NAMALWA (cell line): ENCODE measurements at regions not wholly inside any gene's neighbourhood (a gene's known extent, or its start where the extent isn't known, plus 50 kb on each side); places are given as distances from the start of the nearest gene placed in this dataset.

Source experiments
- DNase-seq: peaks from one replicate; pipeline ENCODE4 v3.0.0-alpha.2; 2015; ENCODE audit warnings: low spot score

DNA sequence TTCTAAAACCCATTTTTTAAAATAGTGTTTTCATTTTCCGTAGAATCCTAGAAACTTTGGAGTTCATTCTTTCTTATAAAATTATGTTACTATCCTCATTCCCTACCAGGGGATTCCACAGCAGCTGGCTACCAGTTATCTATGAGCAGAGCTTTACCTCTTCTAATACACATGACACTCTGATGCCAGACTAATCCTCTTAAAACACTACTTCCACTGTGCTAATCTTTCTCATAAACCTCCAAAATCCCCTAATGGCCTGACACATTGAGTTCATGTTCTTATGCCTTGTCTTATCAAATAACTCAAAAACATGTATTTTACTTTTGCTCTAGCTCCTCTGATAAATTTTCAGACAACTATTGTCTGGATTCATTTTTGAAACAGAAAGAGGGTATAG lies 633.6 kb upstream of the FTMT start:
- DNase-seq, result no peak

DNA sequence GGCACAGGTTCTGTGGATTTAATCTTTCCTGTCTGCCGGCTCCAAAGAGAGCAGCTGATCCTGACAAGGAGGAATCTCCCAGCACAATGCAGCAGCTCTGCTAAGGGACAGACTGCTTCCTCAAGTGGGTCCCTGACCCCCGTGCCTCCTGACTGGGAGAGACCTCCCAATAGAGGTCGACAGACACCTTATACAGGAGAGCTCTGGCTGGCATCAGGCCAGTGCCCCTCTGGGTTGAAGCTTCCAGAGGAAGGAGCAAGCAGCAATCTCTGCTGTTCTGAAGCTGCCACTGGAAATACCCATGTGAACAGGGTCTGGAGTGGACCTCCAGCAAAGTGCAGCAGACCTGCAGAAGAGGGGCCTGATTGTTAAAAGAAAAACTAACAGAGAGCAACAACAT lies 630.2 kb upstream of the FTMT start:
- DNase-seq, result no peak

DNA sequence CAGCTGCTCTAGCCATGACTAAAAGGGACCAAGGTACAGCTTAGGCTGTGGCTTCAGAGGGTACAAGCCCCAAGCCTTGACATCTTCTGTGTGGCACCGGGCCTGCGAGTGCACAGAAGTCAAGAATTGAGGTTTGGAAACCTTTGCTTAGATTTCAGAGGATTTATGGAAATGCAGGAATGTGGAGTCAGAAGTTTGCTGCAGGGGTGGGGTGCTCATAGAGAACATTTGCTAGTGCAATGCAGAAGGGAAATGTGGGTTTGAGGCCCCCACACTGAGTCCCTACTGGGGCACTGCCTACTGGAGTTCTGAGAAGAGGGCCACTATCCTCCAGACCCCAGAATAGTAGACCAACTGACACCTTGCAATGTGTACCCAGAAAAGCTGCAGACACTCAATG lies 624.9 kb upstream of the FTMT start:
- no peak for DNase-seq

DNA sequence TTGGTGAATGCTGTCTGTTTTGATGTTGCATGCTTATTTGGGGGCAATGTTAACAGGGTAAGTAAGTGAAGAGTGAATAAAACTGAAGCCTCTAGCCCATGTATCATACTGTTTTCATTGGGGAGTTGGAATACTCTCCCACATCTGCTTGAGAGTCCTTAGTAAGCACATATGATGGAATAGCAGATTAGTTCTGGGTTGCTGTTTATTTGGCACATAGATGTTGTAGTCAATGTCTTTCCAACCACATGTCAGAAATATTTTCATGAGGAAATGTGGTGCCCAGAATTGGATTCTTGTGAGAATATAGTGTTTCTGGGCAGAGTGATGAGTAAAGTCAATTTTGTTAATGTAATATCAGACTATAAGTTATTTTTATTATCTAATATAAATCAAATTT lies 611.7 kb upstream of the FTMT start:
- DNase-seq, result no peak

DNA sequence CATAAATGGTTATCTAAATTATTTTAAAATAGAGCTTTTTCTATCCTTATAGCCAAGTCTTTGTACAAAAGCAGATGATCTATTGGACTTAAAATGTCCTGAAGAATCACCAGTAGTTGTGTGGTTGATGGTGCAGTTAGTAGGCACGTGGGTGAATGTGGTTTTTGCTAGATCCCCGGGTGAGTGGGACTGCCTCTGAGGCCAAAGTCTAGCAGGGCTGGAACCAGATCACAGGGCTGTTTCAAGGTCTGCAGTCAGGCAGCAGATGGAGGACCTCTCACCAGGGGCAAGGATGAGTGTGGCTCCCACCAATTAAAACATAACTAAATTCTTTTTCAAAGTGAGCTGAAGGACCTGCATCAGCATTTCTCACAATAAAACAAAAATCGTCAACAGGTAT lies 604.7 kb upstream of the FTMT start:
- no peak for DNase-seq

DNA sequence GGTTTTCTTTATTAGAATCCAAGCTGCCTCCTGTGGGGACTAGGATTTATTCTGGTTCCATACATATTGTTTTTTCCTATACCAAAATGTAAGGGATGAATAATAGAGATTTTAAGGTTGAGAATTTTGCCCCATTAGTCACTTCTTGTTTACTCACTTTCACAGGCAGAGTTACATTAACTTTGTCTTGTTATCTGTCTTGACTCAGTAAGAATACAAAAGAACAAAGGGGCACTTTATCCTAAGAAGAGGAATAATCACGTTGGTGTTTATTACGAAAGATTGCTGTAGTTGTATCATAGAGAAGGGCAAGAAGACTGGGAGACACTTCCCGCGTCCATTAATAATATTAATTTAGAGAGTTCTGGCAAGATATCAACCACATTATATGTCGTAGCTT lies 599.7 kb upstream of the FTMT start:
- DNase-seq, result no peak

DNA sequence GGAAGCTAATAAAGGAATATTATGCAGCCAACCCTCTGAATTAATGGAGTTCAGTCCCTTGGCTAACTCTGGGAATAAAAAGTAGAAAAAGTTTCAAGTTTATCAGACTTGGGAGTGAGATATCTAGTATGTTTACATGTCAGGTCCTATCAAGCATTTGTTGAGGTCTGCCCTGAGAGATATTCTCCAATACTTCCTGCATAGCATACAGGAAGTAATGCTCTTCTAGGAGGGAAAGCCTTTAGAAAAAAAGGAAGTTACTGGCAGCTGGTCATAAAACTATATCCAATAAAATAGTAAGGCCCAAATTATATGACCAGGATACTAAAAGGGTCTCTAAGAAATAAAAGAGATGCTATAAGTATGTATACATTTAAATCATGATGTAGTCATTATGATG lies 594.1 kb upstream of the FTMT start:
- no peak for DNase-seq

DNA sequence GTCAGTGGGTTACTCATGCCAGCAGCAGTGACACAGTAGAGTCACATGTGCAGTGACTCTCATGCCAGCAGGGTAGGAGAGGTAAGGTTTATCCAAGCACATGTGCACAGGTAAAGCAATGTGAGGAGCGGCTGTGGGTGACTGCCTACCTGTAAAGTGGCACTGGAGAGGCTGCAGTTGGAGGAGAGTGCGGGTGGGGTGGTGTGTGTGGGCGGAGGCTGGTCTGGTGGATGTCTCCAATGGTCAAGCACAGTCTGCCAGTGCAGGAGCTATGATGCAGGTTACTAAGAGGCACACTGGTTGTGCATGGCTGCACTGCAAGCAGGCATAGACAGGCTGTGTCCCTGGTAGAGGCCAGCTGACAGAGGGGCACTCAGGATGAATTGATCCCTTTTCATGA lies 588.2 kb upstream of the FTMT start:
- no peak for DNase-seq

DNA sequence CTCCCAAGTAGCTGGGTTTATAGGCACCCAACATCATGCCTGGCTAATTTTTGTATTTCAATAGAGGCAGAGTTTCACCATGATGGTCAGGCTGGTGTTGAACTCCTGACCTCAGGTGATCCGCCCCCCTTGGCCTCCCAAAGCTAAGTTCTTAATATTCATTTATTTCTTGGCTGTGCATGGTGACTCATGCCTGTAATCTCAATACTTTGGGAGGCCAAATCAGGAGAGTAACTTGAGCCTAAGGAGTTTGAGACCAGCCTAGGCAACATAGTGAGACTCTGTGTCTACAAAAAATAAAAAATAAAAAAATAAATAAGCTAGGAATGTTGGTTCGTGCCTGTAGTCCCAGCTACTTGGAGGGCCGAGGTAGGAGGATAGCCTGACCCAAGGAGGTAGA lies 587.1 kb upstream of the FTMT start:
- no peak for DNase-seq

DNA sequence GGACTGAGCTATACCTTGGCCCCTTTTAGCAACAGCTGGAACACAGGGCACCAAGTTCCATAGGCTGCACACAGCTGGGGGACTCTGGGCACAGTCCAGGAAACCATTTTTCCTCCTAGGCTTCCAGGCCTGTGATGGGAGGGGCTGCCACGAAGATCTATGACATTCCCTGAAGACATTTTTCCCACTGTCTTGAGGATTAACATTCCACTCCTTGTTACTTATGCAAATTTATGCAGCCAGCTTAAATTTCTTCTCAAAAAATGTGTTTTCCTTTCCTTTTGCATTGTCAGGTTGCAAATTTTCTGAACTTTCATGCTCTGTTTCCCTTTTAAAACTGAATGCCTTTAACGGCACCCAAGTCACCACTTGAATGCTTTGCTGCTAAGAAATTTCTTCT lies 580.1 kb upstream of the FTMT start:
- no peak for DNase-seq

DNA sequence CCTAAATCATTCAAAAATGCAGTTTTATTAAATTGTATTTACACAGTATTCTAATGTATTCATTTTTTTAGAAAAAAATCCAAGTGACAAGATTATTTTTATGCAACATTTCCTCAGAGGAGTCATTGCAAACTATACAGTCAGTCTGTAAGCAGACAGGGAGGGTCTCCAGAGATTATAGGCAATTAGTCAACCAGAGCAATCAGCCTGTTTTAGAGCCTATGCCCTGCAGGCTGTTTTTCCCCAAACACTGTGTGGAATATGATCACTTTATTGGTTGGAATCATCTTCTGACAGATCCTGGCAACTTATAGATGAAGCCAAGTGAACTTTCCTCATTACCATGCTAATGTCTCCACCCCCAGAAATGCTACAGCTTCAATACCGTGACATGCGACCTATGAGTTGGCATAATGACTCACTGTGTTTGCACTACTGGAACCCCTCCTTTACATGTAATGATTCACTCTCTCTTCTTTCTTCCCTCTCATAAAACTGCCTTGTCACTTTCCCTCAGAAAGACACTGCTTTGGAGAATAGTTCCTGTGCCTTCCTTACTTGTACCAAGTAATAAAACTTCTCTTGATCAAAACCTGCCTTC lies 577.7 kb upstream of the FTMT start:
- DNase-seq, result no peak

DNA sequence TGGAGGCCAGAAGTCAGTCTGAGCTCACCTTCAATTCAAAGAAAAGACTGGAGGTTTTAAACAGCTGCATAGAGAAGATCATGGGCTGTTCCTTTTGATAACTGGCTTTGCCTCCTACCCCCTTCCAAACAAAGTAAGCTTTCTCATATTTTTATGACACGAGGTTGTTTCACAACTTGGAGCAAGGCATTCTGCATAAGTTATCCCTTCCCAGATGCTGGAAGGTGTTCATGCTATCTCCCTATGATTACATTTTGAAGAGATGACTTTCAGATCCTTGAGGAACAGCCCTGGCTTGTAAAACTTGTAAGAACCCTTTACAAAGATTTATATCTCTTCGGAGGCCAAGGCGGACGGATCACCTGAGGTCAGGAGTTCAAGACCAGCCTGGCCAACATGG lies 571.9 kb upstream of the FTMT start:
- no peak for DNase-seq

DNA sequence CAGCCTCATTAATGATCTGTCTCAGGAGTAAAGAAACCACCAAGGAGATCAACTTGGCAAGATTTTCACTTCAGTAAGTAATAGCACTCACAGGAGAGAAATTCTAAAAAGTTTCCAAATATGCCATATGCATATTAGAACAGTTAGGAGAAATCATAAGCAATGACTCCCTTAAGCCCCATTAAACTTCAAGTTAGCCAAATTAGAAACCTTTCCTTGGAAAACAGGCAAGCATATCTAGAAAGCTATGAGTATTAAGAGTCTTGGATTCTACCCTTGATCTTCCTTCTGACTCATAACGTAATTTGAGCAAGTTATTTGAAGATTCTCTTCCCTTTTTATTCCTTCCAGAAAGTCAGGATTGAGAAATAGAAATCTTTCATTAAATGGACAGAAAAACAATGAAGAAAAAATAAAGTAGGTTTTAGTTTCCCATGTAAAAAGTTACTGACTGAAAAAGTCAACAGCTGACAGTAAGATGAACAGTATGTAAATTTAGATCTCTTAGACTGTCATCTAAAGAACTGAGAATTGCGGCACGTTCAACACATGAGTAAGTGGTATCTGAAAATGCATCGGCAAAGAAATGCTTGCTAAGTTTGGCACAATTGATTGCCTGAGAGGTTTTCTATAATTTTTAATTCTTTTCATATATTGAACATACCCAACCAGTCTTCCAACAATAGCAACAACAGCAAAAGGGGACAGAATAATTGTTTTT lies 565.7 kb upstream of the FTMT start:
- no peak for DNase-seq

DNA sequence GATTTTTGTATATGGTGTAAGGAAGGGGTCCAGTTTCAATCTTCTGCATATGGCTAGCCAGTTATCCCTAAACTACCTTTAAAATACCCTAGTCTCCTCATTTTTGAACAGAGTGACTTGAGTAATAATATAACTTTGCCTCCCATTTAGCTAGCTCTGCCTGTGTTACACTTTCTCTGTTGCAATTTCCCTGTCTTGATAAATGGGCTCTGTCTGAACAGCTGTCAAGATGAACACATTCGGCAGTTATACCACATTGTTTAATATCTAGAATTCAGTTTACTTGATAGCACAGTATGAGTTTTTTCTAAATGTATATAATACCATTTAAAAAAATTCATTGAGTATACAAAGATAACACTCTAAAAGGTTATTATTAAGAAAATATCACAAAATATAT lies 562.9 kb upstream of the FTMT start:
- no peak for DNase-seq

DNA sequence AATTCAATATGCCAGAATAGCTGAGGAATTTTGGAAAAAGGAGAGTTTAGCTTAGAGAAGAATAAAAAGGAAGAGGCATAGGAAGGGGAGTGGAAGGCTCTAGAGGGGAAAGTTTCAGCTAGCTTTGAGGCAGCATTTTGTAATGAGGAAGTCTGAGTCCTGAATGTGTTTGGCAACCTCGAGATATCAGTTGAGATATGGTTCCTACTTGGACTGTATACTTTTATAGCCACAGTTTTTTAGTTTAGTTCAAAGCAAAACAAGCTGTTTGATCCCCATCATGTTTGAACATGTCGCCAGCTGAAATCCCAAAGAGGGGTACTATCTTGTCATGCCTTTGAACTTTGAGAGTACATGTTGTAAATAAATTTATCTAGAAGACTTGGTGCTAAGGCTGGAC lies 559.0 kb upstream of the FTMT start:
- DNase-seq, result no peak

DNA sequence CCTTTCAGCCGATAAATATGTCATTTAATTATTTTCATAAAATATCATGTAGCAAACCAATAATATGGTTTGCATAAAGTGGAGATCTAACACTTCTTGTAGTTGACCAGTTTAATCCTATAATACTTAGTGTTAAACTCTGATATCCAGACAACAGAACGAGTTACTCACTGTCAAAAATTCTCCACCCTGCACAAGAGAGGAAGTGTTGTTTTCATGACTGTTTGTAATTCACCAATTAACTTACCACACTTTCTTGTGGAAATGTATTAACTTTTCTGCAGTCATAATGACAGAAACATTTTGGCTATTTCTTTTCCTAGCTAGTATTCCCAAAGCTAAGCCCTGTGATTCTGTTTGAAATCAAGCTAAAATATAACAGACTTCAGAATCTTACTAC lies 555.3 kb upstream of the FTMT start:
- DNase-seq, result peak; percentile 6

DNA sequence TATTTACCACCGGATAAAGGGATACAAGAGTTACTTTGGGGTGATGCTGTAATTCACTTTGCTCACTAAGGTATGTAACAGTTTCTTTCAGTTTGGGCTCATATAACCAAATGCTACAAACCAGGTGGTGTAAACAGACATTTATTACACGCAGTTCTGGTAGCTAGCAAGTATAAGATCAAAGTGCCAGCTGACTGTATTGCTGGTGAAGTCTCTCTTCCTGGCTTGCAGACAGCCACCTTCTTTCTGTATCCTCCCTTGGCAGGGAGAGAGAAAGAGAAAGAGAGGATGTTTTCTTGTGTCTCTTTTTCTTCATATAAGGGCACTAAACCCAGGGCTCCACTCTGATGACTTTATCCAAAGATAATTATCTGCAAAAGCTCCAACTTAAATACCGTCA lies 552.5 kb upstream of the FTMT start:
- no peak for DNase-seq

DNA sequence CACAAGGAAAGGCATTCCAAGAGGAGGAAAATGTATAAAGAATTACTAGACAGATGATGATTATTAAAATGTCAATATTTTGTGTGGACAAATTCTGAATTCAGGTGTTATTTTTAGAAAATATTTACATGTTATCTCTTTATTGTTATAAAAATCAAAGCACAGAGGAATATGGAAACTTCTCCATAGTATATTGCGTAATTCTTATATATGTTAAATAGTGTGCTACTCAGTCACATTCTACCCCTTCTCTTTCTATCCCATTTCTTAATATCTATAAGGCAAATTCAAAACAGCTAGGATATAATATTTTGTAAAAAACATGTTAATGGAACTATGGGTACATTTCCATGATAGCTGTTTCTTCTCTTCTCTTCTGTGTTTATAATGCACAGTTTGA lies 546.8 kb upstream of the FTMT start:
- no peak for DNase-seq

DNA sequence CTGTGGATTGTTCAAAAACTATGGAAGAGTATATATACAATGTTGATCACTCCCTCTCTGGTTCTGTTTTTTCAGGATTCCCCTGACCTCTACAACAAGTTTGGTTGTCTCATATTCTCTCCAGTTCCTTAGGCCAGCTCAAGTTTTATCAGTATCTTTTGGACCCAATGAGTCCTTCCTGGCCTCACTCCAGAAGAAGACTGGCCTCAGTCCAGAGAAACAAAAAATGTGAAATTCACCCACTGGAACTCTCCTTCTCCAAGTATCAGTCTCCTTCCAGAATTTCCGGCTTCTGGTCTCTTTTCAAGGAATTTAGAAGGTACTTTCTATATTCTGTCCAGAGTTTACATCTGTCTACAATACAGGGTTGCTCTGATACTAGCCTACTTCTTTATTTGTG lies 537.8 kb upstream of the FTMT start:
- no peak for DNase-seq

DNA sequence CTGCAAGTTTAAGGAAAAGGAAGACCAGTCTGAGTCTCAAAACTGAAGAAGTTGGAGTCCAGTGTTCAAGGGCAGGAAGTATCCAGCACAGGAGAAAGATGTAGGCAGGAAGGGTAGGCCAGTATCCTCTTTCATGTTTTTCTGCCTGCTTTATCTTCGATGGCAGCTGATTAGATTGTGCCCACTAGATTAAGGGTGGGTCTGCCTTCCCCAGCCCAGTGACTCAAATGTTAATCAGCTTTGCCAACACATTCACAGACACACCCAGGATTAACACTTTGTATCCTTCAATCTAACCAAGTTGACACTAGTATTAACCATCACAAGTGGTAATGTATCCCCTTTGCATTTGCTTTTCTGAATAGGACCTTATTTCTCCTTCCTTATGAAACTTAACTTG lies 535.9 kb upstream of the FTMT start:
- DNase-seq, result no peak

DNA sequence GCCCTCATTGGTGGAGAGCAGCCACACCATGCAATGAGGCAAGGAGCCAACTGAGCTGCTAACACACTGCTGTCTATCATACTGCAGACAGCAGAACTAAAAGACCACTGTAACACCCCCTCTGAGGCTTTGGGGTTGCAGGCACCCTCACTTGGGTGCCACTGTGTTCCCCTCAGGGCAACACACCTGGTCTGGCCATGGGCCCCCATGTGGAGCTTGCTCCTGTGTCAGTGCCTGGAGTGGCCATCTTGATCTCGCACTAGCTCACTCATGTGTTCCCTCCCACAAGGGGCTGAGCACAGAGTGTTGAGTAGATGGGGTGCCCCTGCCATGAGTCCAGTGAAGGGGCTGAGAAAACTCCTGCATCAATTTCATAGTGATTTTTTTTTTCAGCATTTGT lies 532.4 kb upstream of the FTMT start:
- DNase-seq, result no peak

DNA sequence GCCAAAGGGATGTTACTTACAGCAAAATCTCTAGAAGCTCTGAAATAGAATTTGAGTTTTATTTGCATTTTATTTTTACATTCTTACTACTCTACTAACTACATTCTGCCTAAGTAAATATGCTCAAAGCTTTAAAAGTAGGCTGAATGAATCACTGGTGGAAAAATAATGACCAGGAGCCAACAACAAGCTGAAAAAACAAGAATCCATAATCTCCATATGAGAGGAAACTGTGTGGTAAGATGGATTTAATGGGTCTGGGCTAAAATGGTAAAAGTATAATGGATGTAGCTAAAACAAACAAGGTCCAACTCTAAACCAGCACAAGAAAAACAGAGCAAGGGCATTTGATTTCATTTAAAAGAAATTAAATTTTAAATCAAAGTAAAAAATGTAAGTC lies 525.8 kb upstream of the FTMT start:
- no peak for DNase-seq

DNA sequence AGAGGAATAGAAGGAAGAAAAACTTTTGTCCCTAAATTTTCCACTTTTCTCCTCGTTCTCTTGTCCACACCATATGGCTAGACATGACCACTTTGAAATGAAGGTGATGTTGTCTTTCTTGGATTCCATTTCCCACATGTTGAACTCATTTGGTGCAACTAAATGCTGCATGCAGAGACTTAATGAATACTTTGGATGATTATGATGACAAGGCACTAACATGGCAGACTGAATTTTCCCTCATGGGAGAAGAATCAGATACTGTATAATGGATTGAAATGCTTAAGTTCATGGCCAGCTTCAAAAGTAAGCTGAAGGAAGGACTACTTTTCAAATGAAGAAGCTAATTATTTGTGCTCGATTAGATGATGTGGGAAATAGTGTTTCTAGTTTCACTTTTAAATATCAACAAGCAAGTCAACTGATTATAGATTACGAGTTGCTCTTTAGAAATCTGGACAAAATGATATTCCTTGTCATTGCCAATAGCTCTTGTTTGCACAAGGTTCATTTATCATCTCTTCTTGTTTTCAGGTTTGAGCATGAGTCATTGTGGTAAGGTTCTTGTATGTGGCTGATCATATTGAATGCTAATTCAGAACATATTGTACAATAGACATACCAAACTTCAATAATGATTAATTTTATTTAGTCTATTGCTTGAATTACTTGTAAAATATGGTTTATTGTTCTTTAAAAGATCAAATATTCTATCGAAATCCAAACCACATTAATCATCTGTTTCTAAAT lies 501.3 kb upstream of the FTMT start:
- DNase-seq, result no peak

DNA sequence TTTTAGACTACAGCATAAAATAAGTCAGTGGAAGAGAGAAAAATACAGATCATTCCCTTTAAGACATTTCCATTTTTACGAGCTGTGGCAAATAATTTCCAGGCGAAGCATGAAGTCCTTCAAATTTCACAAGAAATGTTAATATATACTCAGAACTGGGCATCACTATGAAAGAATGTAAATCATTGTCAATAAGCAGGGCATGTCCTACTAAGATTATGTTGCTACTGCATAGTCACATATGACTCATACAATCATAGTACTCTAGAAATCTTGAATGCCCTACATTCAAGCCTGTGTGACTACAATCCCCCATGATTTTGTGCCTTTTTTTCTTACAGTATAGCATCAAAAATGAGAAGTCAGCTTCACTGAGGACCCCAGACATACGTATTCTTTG lies 485.2 kb upstream of the FTMT start:
- DNase-seq, result no peak
